PC-3 (cell line): ENCODE measurements at regions not wholly inside any gene's neighbourhood (a gene's known extent, or its start where the extent isn't known, plus 50 kb on each side); places are given as distances from the start of the nearest gene placed in this dataset.

Experiments used
- ATAC-seq: fragments of 200-7000 bp; cut with Tn5 transposase; 2 replicates; pipeline ENCODE4 v1.9.1; 2020; ENCODE audit warnings: mild to moderate bottlenecking, moderate library complexity
- BruUV-seq: library from RNA; stranded (reverse); fragments of 400-500 nt; replicated peaks from 2 replicates; lab custom pipeline; 2021; lab: Mats Ljungman, UMichigan
- CTCF ChIA-PET: fragments of 300-600 bp; sonication (Branson Sonifier 250); formaldehyde crosslinking; loops from one replicate; lab custom pipeline; 2022; ENCODE audit warnings: antibody characterized with exemption; lab: Charles Lee
- POLR2A ChIA-PET: fragments of 300-600 bp; sonication (Branson Sonifier 250); formaldehyde crosslinking; loops from one replicate; lab custom pipeline; 2022; ENCODE audit warnings: antibody characterized with exemption; ENCODE audit not compliant: unreplicated experiment; lab: Charles Lee
- DNase-seq: peaks from one replicate; pipeline ENCODE4 v3.0.0-alpha.2; 2015
- H2AFZ ChIP-seq: fragments of 300-600 bp; sonication (generic); 2 replicates; pipeline ENCODE4 v1.6.0; 2016; ENCODE audit warnings: antibody characterized with exemption, low read length
- H3F3A ChIP-seq: fragments of 300-600 bp; sonication (generic); one replicate; pipeline ENCODE4 v1.6.0; 2017; ENCODE audit warnings: antibody characterized with exemption, low read length, control low read depth, mild to moderate bottlenecking; ENCODE audit not compliant: unreplicated experiment
- H3K27ac ChIP-seq: fragments of 300-600 bp; sonication (generic); 2 replicates; pipeline ENCODE4 v1.5.1; 2016; ENCODE audit warnings: mild to moderate bottlenecking, low read length
- H3K27me3 ChIP-seq: fragments of 300-600 bp; sonication (generic); 2 replicates; pipeline ENCODE4 v1.6.1; 2016; ENCODE audit warnings: low read length, mixed read lengths
- H3K36me3 ChIP-seq: fragments of 300-600 bp; sonication (generic); 2 replicates; pipeline ENCODE4 v1.6.1; 2016; ENCODE audit warnings: low read depth, mixed run types, low read length, mixed read lengths
- H3K4me1 ChIP-seq: fragments of 300-600 bp; sonication (generic); 2 replicates; pipeline ENCODE4 v1.5.1; 2016; ENCODE audit warnings: low read length; ENCODE audit not compliant: insufficient read depth
- H3K4me2 ChIP-seq: fragments of 300-600 bp; sonication (generic); 2 replicates; pipeline ENCODE4 v1.6.0; 2016; ENCODE audit warnings: low read length
- H3K4me3 ChIP-seq: fragments of 300-600 bp; sonication (generic); 2 replicates; pipeline ENCODE4 v1.5.1; 2016; ENCODE audit warnings: mild to moderate bottlenecking, low read length, mixed read lengths
- H3K79me2 ChIP-seq: fragments of 300-600 bp; sonication (generic); 2 replicates; pipeline ENCODE4 v1.6.1; 2017; ENCODE audit warnings: low read length, mixed read lengths
- H3K9ac ChIP-seq: fragments of 300-600 bp; sonication (generic); 2 replicates; pipeline ENCODE4 v1.6.0; 2016; ENCODE audit warnings: mild to moderate bottlenecking, low read length
- H3K9me2 ChIP-seq: fragments of 300-600 bp; sonication (generic); replicated peaks from 2 replicates; pipeline ENCODE4 v1.6.1; 2016; ENCODE audit warnings: mixed run types, low read length, mixed read lengths
- H3K9me3 ChIP-seq: fragments of 300-600 bp; sonication (generic); 2 replicates; pipeline ENCODE4 v1.6.1; 2016; ENCODE audit warnings: low read length, mixed read lengths
- H4K20me1 ChIP-seq: fragments of 300-600 bp; sonication (generic); 2 replicates; pipeline ENCODE4 v1.6.1; 2016; ENCODE audit warnings: low read length, mixed read lengths
- EZH2 ChIP-seq: fragments of 300-600 bp; sonication (generic); IDR thresholded peaks from one replicate; pipeline ENCODE4 v1.6.1; 2017; ENCODE audit warnings: antibody characterized with exemption, mild to moderate bottlenecking, low read length; ENCODE audit not compliant: unreplicated experiment
- EZH2phosphoT487 ChIP-seq: fragments of 300-600 bp; sonication (generic); IDR thresholded peaks from 2 replicates; pipeline ENCODE4 v1.6.1; 2018; ENCODE audit warnings: mild to moderate bottlenecking, antibody characterized with exemption, low read length, borderline replicate concordance
- intact Hi-C: fragments of 100-400 bp; cut with micrococcal nuclease; formaldehyde crosslinking; loops from 2 replicates; pipeline ENCODE4 v1.9.0; 2023
- TF ChIP-seq, protein P1 (sequence below): fragments of 300-600 bp; sonication (generic); conservative IDR thresholded peaks from 2 replicates; pipeline ENCODE4 v1.5.1; 2017; ENCODE audit warnings: antibody characterized with exemption, low read depth, mild to moderate bottlenecking, low read length

DNA sequence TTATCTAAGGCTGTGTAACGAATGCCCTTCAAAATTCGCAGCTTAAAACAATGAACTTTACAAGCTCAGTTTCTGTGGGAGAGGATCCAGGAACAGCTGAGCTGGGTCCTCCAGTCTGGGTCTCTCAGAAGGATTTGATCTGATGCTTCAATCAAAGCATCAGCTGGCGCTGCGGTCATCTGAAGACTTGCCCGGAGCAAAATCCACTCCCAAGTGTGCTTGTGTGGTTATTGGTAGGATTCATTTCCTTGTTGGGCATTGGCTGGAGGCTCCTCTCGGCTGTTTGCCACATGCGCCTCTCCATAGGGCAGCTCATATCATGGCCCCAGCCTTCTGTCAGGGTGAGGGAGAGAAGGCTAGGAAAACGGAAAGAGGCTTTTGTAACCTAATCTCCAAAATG lies 269.3 kb upstream of the CHD6 start:
- Histone ChIP-seq H3K79me2 (no peaks in the 10 kb centered on the region), H3K9ac (no peak overlapping the region), H3K4me3 (no peak overlapping the region), H4K20me1 (no peaks in the 10 kb centered on the region), H3K36me3 (no peaks in the 10 kb centered on the region), H3K4me1 (no peaks in the 10 kb centered on the region), H2AFZ (no peak overlapping the region), H3K27me3 (no peaks in the 10 kb centered on the region), H3F3A (no peaks in the 10 kb centered on the region), H3K9me3 (0 out of 2 replicates have a peak, but pooled peaks cover 5% of the 10 kb centered on the region), H3K4me2 (no peak overlapping the region), H3K27ac (no peak overlapping the region), H3K9me2 (no peaks in the 10 kb centered on the region)
- intact Hi-C loops, result no loop called here
- no peak for ATAC-seq
- DNase-seq, result no peak
- CTCF ChIA-PET, result no interaction called here
- TF ChIP-seq, protein P1, sequence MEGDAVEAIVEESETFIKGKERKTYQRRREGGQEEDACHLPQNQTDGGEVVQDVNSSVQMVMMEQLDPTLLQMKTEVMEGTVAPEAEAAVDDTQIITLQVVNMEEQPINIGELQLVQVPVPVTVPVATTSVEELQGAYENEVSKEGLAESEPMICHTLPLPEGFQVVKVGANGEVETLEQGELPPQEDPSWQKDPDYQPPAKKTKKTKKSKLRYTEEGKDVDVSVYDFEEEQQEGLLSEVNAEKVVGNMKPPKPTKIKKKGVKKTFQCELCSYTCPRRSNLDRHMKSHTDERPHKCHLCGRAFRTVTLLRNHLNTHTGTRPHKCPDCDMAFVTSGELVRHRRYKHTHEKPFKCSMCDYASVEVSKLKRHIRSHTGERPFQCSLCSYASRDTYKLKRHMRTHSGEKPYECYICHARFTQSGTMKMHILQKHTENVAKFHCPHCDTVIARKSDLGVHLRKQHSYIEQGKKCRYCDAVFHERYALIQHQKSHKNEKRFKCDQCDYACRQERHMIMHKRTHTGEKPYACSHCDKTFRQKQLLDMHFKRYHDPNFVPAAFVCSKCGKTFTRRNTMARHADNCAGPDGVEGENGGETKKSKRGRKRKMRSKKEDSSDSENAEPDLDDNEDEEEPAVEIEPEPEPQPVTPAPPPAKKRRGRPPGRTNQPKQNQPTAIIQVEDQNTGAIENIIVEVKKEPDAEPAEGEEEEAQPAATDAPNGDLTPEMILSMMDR, result no peak
- TF ChIP-seq EZH2, result no peak
- no peak for TF ChIP-seq EZH2phosphoT487
- POLR2A ChIA-PET, result no interaction called here
- BruUV-seq, result no TSS peak

DNA sequence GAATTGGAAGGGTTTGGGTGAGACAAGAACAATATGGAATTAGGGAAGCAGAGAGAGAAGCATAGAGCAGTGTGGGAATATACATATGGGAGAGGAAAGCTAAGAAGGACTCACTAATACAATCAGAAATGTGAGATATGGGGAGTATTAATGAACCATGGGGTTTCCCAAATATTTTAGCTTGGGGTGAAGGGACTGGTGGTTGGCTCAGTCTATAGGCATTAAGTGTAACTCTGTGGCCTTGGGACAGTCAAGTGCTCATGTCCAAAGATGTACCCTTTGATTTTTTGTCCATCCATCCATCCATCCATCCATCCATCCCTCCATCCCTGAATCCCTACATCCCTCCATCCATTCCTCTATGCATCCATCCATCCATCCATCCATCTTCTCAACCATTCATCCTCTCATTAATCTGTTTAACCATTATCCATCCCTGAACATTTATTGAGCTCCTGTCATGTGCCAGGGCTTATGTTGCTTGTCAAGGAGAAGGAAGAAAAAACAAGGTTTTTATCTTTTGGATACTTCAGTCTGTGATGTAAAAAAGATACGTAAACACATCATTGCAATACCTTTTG lies 263.4 kb upstream of the CHD6 start:
- no peaks in the 10 kb centered on the region for H4K20me1 ChIP-seq
- no peak overlapping the region for H2AFZ ChIP-seq
- no peaks in the 10 kb centered on the region for H3K36me3 ChIP-seq
- no peak for ATAC-seq
- no peak overlapping the region for H3K4me2 ChIP-seq
- intact Hi-C loops, result no loop called here
- CTCF ChIA-PET, result no interaction called here
- H3K4me3 ChIP-seq, result no peak overlapping the region
- TF ChIP-seq, protein P1, result no peak
- TF ChIP-seq EZH2, result no peak
- no peak for TF ChIP-seq EZH2phosphoT487
- no peaks in the 10 kb centered on the region for H3K9me3 ChIP-seq
- H3K9ac ChIP-seq, result no peak overlapping the region
- no peak for DNase-seq
- H3K9me2 ChIP-seq, result no peaks in the 10 kb centered on the region
- POLR2A ChIA-PET, result no interaction called here
- H3K79me2 ChIP-seq, result no peaks in the 10 kb centered on the region
- BruUV-seq, result no TSS peak
- H3F3A ChIP-seq, result no peaks in the 10 kb centered on the region
- H3K27me3 ChIP-seq, result no peaks in the 10 kb centered on the region
- no peaks in the 10 kb centered on the region for H3K4me1 ChIP-seq
- H3K27ac ChIP-seq, result no peak overlapping the region

DNA sequence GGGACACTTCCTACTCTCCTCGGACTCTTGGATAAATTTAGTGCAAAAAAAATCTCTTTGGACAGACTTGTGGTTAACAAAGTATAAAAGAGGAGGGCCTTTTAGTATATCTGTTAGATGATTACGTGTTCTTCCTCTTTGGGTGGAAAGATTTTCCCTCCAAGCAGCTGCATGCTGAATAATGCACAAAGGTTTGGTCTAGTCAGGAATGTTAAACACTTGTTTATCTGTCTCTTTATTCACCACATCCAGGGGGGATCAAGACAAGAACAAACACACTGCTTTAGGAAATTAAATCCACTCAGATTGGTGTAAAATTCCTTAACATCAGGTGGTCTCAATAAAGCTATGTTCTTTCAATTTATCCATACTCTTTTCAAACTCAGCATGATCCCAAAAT lies 260.9 kb upstream of the CHD6 start:
- H3K4me3 ChIP-seq, result no peak overlapping the region
- ChIA-PET CTCF (no interaction called here), POLR2A (no interaction called here)
- H3K27ac ChIP-seq, result no peak overlapping the region
- intact Hi-C loops, result no loop called here
- DNase-seq (no peak), ATAC-seq (no peak)
- H3F3A ChIP-seq, result no peaks in the 10 kb centered on the region
- TF ChIP-seq, protein P1, result no peak
- TF ChIP-seq EZH2phosphoT487 (no peak), EZH2 (no peak)
- no peaks in the 10 kb centered on the region for H3K36me3 ChIP-seq
- no peaks in the 10 kb centered on the region for H3K9me2 ChIP-seq
- H4K20me1 ChIP-seq, result no peaks in the 10 kb centered on the region
- no TSS peak for BruUV-seq
- H3K27me3 ChIP-seq, result no peaks in the 10 kb centered on the region
- H3K9ac ChIP-seq, result no peak overlapping the region
- H3K79me2 ChIP-seq, result no peaks in the 10 kb centered on the region
- no peaks in the 10 kb centered on the region for H3K9me3 ChIP-seq
- no peak overlapping the region for H3K4me2 ChIP-seq
- H2AFZ ChIP-seq, result no peak overlapping the region
- H3K4me1 ChIP-seq, result no peaks in the 10 kb centered on the region
